Activated CD4-positive, CD25-positive, alpha-beta regulatory T cell treated with anti-CD3 and anti-CD28 coated beads, Interleukin-2, amount 50 U/mL, for 24 hours (primary cell): ENCODE measurements at regions not wholly inside any gene's neighbourhood (a gene's known extent, or its start where the extent isn't known, plus 50 kb on each side); places are given as distances from the start of the nearest gene placed in this dataset.

Experiments used
- ATAC-seq, 2 donors: fragments of 150-1000 bp; cut with Tn5 transposase; one replicate each; pipeline ENCODE4 v1.10.0; 2021; ENCODE audit warnings: mild to moderate bottlenecking in 1 of 2, moderate library complexity in 1 of 2

GRCh38 chr2:220064111-220065030 is 436.9 kb downstream of the SLC4A3 start:
- no peak for ATAC-seq

- no peak for ATAC-seq
These were observed 438.2 kb downstream of the SLC4A3 start for GRCh38 chr2:220065581-220065980.

- ATAC-seq, result no peak
These were observed 441.4 kb downstream of the SLC4A3 start for GRCh38 chr2:220068846-220069245.

- no peak for ATAC-seq
These were observed 442.9 kb downstream of the SLC4A3 start for GRCh38 chr2:220070349-220070748.

GRCh38 chr2:220071696-220072095 is 444.3 kb downstream of the SLC4A3 start:
- ATAC-seq, result no peak

- ATAC-seq, result no peak
These were observed 445.3 kb downstream of the SLC4A3 start for GRCh38 chr2:220072669-220073220.

- no peak for ATAC-seq
These were observed 448.4 kb downstream of the SLC4A3 start for GRCh38 chr2:220075835-220076234.

GRCh38 chr2:220076734-220077133 is 449.3 kb downstream of the SLC4A3 start:
- no peak for ATAC-seq

GRCh38 chr2:220077488-220077887 is 450.1 kb downstream of the SLC4A3 start:
- ATAC-seq, result no peak

GRCh38 chr2:220078439-220078838 is 451.0 kb downstream of the SLC4A3 start:
- ATAC-seq, result no peak

GRCh38 chr2:220079595-220079994 is 452.2 kb downstream of the SLC4A3 start:
- ATAC-seq, result no peak

- ATAC-seq, result no peak
These were observed 453.7 kb downstream of the SLC4A3 start for GRCh38 chr2:220081171-220081570.

GRCh38 chr2:220090050-220090449 is 462.6 kb downstream of the SLC4A3 start:
- no peak for ATAC-seq

- ATAC-seq, result no peak
These were observed 469.0 kb downstream of the SLC4A3 start for GRCh38 chr2:220096406-220096805.

GRCh38 chr2:220101980-220102379 is 474.6 kb downstream of the SLC4A3 start:
- no peak for ATAC-seq

- ATAC-seq, result no peak
These were observed 476.2 kb downstream of the SLC4A3 start for GRCh38 chr2:220103596-220103995.

- no peak for ATAC-seq
These were observed 477.5 kb downstream of the SLC4A3 start for GRCh38 chr2:220104871-220105351.

GRCh38 chr2:220106065-220106464 is 478.6 kb downstream of the SLC4A3 start:
- no peak for ATAC-seq

- ATAC-seq, result no peak
These were observed 480.0 kb downstream of the SLC4A3 start for GRCh38 chr2:220107380-220107791.

GRCh38 chr2:220114443-220114842 is 487.0 kb downstream of the SLC4A3 start:
- ATAC-seq, result no peak

GRCh38 chr2:220117025-220117424 is 489.6 kb downstream of the SLC4A3 start:
- ATAC-seq, result no peak

- ATAC-seq, result no peak
These were observed 492.6 kb downstream of the SLC4A3 start for GRCh38 chr2:220120041-220120440.

- no peak for ATAC-seq
These were observed 496.3 kb downstream of the SLC4A3 start for GRCh38 chr2:220123751-220124150.

- ATAC-seq, result no peak
These were observed 498.1 kb downstream of the SLC4A3 start for GRCh38 chr2:220125551-220125950.
